Activated CD4-positive, alpha-beta T cell treated with anti-CD3 and anti-CD28 coated beads for 48 hours (primary cell): ENCODE measurements at regions not wholly inside any gene's neighbourhood (a gene's known extent, or its start where the extent isn't known, plus 50 kb on each side); places are given as distances from the start of the nearest gene placed in this dataset.

ENCODE experiments used
- DNase-seq: peaks from one replicate; pipeline ENCODE4 v3.0.0-alpha.2; 2020

GRCh38 chr4:173834151-173834550 is 304.1 kb upstream of the HAND2 start:
- no peak for DNase-seq

- no peak for DNase-seq
Measured at GRCh38 chr4:173829565-173829964, 299.5 kb upstream of the HAND2 start.

- no peak for DNase-seq
Measured at GRCh38 chr4:173827707-173828106, 297.7 kb upstream of the HAND2 start.

GRCh38 chr4:173821876-173822275 is 291.8 kb upstream of the HAND2 start:
- DNase-seq, result no peak

GRCh38 chr4:173821036-173821435 is 291.0 kb upstream of the HAND2 start:
- DNase-seq, result no peak

- no peak for DNase-seq
Measured at GRCh38 chr4:173807347-173807746, 277.3 kb upstream of the HAND2 start.

- no peak for DNase-seq
Measured at GRCh38 chr4:173805884-173806283, 275.9 kb upstream of the HAND2 start.

GRCh38 chr4:173802662-173803022 is 272.6 kb upstream of the HAND2 start:
- no peak for DNase-seq

GRCh38 chr4:173801876-173802661 is 272.0 kb upstream of the HAND2 start:
- DNase-seq, result no peak

GRCh38 chr4:173801361-173801760 is 271.3 kb upstream of the HAND2 start:
- DNase-seq, result no peak

GRCh38 chr4:173797296-173797695 is 267.3 kb upstream of the HAND2 start:
- DNase-seq, result no peak

- DNase-seq, result no peak
Measured at GRCh38 chr4:173794662-173795061, 264.6 kb upstream of the HAND2 start.

GRCh38 chr4:173793937-173794510 is 264.0 kb upstream of the HAND2 start:
- DNase-seq, result no peak

GRCh38 chr4:173782660-173783059 is 252.6 kb upstream of the HAND2 start:
- no peak for DNase-seq

- DNase-seq, result no peak
Measured at GRCh38 chr4:173777921-173778320, 247.9 kb upstream of the HAND2 start.

- DNase-seq, result no peak
Measured at GRCh38 chr4:173777421-173777820, 247.4 kb upstream of the HAND2 start.

GRCh38 chr4:173769568-173769967 is 239.5 kb upstream of the HAND2 start:
- no peak for DNase-seq

GRCh38 chr4:173767650-173768049 is 237.6 kb upstream of the HAND2 start:
- no peak for DNase-seq

- no peak for DNase-seq
Measured at GRCh38 chr4:173766171-173766600, 236.2 kb upstream of the HAND2 start.

- no peak for DNase-seq
Measured at GRCh38 chr4:173765751-173766150, 235.7 kb upstream of the HAND2 start.

- no peak for DNase-seq
Measured at GRCh38 chr4:173763389-173763788, 233.4 kb upstream of the HAND2 start.

- DNase-seq, result no peak
Measured at GRCh38 chr4:173761938-173762337, 231.9 kb upstream of the HAND2 start.

GRCh38 chr4:173761236-173761635 is 231.2 kb upstream of the HAND2 start:
- DNase-seq, result no peak

- DNase-seq, result no peak
Measured at GRCh38 chr4:173758132-173758531, 228.1 kb upstream of the HAND2 start.

- no peak for DNase-seq
Measured at GRCh38 chr4:173753408-173753807, 223.4 kb upstream of the HAND2 start.
